ENCODE measurements at regions not wholly inside any gene's neighbourhood (a gene's known extent, or its start where the extent isn't known, plus 50 kb on each side); places are given as distances from the start of the nearest gene placed in this dataset.

DNA sequence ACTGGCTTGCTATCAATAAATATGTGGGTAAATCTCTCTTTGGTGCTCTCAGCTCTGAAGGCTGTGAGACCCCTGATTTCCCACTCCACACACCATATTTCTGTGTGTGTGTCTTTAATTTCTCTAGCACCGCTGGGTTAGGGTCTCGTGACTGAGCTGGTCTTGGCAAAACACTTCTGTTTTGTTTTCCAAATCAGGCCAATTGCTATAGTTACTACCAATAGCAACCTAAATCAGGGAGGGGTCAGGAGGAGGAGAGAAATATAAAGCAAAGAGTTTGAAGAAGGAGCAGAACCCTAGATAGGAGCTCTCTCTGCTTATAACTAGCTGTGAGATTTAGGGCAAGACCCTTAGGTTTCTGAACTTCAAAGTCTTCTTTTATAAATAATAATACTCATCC lies 250.5 kb upstream of the IGFBP7 start:
- TF ChIP-seq, protein P1, sequence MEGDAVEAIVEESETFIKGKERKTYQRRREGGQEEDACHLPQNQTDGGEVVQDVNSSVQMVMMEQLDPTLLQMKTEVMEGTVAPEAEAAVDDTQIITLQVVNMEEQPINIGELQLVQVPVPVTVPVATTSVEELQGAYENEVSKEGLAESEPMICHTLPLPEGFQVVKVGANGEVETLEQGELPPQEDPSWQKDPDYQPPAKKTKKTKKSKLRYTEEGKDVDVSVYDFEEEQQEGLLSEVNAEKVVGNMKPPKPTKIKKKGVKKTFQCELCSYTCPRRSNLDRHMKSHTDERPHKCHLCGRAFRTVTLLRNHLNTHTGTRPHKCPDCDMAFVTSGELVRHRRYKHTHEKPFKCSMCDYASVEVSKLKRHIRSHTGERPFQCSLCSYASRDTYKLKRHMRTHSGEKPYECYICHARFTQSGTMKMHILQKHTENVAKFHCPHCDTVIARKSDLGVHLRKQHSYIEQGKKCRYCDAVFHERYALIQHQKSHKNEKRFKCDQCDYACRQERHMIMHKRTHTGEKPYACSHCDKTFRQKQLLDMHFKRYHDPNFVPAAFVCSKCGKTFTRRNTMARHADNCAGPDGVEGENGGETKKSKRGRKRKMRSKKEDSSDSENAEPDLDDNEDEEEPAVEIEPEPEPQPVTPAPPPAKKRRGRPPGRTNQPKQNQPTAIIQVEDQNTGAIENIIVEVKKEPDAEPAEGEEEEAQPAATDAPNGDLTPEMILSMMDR (IDR thresholded peaks at IDR 0.05), result no peak
- TF ChIP-seq POLR2AphosphoS5 (IDR thresholded peaks at IDR 0.05), result no peak
